ENCODE measurements at regions not wholly inside any gene's neighbourhood (a gene's known extent, or its start where the extent isn't known, plus 50 kb on each side); places are given as distances from the start of the nearest gene placed in this dataset.

DNA sequence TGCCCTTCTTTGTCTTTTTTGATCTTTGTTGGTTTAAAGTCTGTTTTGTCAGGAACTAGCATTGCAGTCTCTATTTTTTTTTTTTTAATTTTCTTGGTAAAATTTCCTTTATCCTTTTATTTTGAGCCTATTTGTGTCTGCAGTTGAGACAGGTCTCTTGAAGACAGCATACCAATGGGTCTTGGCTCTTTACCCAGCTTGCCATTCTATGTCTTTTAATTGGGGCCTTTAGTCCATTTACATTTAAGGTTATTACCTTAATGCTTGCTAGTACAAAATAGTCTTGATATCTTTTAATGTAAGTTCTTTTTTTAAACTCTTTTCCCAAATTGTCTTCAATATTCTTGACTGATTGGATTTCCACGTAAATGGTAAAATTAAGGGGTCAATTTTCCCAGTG lies 398.3 kb upstream of the CHRM2 start:
- Histone ChIP-seq H3K27me3 (ENCODE audit: control insufficient read depth in 4 of 4, insufficient read depth in 4 of 4, low read length in 3 of 4) (no peaks in the 10 kb centered on the region), H3K4me3 (ENCODE audit: low read depth in 1 of 3, low read length in 3 of 3) (no peak overlapping the region), H3K9me3 (ENCODE audit: control insufficient read depth in 4 of 4, low read length in 3 of 4) (peaks cover 0 to 14% (median 3%) of the 10 kb centered on the region in 4 donors), H3K36me3 (ENCODE audit: control insufficient read depth in 4 of 4, insufficient read depth in 3 of 4, low read depth in 1 of 4, low read length in 3 of 4) (no peaks in the 10 kb centered on the region), H3K9ac (ENCODE audit: low read depth in 1 of 2, low read length in 2 of 2) (no peak overlapping the region), H3K4me1 (ENCODE audit: control insufficient read depth in 4 of 4, insufficient read depth in 4 of 4, low read length in 3 of 4) (no peaks in the 10 kb centered on the region), H3K27ac (ENCODE audit: low read depth in 1 of 2, low read length in 2 of 2) (no peak overlapping the region)
- 73% methylated on average over 1 of the region's 1 CpG for WGBS
- TF ChIP-seq GABPA (IDR thresholded peaks at IDR 0.05 in 1 of 2, conservative IDR thresholded peaks at IDR 0.05 in 1 of 2) (no peak), FOXA2 (IDR thresholded peaks at IDR 0.05) (no peak), EGR1 (IDR thresholded peaks at IDR 0.05; ENCODE audit: low read depth in 2 of 2) (no peak), TAF1 (conservative IDR thresholded peaks at IDR 0.05) (no peak), YY1 (IDR thresholded peaks at IDR 0.05) (no peak), HNF4G (IDR thresholded peaks at IDR 0.05) (no peak), FOXA1 (IDR thresholded peaks at IDR 0.05) (no peak), NR2F2 (IDR thresholded peaks at IDR 0.05) (no peak), RXRA (IDR thresholded peaks at IDR 0.05) (no peak), JUND (IDR thresholded peaks at IDR 0.05) (no peak), SP1 (IDR thresholded peaks at IDR 0.05) (no peak)
- TF ChIP-seq, protein P1, sequence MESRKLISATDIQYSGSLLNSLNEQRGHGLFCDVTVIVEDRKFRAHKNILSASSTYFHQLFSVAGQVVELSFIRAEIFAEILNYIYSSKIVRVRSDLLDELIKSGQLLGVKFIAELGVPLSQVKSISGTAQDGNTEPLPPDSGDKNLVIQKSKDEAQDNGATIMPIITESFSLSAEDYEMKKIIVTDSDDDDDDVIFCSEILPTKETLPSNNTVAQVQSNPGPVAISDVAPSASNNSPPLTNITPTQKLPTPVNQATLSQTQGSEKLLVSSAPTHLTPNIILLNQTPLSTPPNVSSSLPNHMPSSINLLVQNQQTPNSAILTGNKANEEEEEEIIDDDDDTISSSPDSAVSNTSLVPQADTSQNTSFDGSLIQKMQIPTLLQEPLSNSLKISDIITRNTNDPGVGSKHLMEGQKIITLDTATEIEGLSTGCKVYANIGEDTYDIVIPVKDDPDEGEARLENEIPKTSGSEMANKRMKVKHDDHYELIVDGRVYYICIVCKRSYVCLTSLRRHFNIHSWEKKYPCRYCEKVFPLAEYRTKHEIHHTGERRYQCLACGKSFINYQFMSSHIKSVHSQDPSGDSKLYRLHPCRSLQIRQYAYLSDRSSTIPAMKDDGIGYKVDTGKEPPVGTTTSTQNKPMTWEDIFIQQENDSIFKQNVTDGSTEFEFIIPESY (IDR thresholded peaks at IDR 0.05) = no peak
- TF ChIP-seq, protein P2, sequence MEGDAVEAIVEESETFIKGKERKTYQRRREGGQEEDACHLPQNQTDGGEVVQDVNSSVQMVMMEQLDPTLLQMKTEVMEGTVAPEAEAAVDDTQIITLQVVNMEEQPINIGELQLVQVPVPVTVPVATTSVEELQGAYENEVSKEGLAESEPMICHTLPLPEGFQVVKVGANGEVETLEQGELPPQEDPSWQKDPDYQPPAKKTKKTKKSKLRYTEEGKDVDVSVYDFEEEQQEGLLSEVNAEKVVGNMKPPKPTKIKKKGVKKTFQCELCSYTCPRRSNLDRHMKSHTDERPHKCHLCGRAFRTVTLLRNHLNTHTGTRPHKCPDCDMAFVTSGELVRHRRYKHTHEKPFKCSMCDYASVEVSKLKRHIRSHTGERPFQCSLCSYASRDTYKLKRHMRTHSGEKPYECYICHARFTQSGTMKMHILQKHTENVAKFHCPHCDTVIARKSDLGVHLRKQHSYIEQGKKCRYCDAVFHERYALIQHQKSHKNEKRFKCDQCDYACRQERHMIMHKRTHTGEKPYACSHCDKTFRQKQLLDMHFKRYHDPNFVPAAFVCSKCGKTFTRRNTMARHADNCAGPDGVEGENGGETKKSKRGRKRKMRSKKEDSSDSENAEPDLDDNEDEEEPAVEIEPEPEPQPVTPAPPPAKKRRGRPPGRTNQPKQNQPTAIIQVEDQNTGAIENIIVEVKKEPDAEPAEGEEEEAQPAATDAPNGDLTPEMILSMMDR (IDR thresholded peaks at IDR 0.05; ENCODE audit: low read depth, low read length, missing input control) = no peak
- TF ChIP-seq, protein P3, sequence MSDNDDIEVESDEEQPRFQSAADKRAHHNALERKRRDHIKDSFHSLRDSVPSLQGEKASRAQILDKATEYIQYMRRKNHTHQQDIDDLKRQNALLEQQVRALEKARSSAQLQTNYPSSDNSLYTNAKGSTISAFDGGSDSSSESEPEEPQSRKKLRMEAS (IDR thresholded peaks at IDR 0.05) = no peak
- TF ChIP-seq, protein P4, sequence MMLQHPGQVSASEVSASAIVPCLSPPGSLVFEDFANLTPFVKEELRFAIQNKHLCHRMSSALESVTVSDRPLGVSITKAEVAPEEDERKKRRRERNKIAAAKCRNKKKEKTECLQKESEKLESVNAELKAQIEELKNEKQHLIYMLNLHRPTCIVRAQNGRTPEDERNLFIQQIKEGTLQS (IDR thresholded peaks at IDR 0.05) = no peak
- TF ChIP-seq, protein P5, sequence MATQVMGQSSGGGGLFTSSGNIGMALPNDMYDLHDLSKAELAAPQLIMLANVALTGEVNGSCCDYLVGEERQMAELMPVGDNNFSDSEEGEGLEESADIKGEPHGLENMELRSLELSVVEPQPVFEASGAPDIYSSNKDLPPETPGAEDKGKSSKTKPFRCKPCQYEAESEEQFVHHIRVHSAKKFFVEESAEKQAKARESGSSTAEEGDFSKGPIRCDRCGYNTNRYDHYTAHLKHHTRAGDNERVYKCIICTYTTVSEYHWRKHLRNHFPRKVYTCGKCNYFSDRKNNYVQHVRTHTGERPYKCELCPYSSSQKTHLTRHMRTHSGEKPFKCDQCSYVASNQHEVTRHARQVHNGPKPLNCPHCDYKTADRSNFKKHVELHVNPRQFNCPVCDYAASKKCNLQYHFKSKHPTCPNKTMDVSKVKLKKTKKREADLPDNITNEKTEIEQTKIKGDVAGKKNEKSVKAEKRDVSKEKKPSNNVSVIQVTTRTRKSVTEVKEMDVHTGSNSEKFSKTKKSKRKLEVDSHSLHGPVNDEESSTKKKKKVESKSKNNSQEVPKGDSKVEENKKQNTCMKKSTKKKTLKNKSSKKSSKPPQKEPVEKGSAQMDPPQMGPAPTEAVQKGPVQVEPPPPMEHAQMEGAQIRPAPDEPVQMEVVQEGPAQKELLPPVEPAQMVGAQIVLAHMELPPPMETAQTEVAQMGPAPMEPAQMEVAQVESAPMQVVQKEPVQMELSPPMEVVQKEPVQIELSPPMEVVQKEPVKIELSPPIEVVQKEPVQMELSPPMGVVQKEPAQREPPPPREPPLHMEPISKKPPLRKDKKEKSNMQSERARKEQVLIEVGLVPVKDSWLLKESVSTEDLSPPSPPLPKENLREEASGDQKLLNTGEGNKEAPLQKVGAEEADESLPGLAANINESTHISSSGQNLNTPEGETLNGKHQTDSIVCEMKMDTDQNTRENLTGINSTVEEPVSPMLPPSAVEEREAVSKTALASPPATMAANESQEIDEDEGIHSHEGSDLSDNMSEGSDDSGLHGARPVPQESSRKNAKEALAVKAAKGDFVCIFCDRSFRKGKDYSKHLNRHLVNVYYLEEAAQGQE (IDR thresholded peaks at IDR 0.05) = no peak
- no peak for DNase-seq (ENCODE audit: low spot score)

DNA sequence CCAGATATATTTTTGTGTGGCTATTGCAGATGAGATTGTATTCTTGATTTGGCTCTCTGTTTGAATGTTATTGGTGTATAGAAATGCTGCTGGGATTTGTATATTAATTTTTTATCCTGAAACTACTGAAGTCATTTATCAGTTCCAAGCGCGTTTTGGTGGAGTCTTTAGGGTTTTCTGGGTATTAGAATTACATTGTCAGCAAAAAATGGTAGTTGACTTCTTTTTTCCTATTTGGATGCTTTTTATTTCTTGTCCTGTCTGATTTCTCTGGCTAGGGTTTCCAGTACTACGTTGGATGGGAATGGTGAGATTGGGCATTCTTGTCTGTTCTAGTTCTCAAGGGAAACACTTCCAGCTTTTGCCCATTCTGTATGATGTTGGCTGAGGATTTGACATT lies 415.5 kb upstream of the CHRM2 start:
- Histone ChIP-seq H3K36me3 (ENCODE audit: control insufficient read depth in 4 of 4, insufficient read depth in 3 of 4, low read depth in 1 of 4, low read length in 3 of 4) (no peaks in the 10 kb centered on the region), H3K9ac (ENCODE audit: low read depth in 1 of 2, low read length in 2 of 2) (no peak overlapping the region), H3K4me1 (ENCODE audit: control insufficient read depth in 4 of 4, insufficient read depth in 4 of 4, low read length in 3 of 4) (no peaks in the 10 kb centered on the region), H3K27ac (ENCODE audit: low read depth in 1 of 2, low read length in 2 of 2) (no peak overlapping the region), H3K27me3 (ENCODE audit: control insufficient read depth in 4 of 4, insufficient read depth in 4 of 4, low read length in 3 of 4) (no peaks in the 10 kb centered on the region), H3K4me3 (ENCODE audit: low read depth in 1 of 3, low read length in 3 of 3) (no peak overlapping the region), H3K9me3 (ENCODE audit: control insufficient read depth in 4 of 4, low read length in 3 of 4) (no peaks in the 10 kb centered on the region)
- TF ChIP-seq, protein P4 (IDR thresholded peaks at IDR 0.05) = no peak
- TF ChIP-seq GABPA (IDR thresholded peaks at IDR 0.05 in 1 of 2, conservative IDR thresholded peaks at IDR 0.05 in 1 of 2) (no peak), RXRA (IDR thresholded peaks at IDR 0.05) (no peak), FOXA1 (IDR thresholded peaks at IDR 0.05) (no peak), HNF4A (conservative IDR thresholded peaks at IDR 0.05) (no peak), JUND (IDR thresholded peaks at IDR 0.05) (no peak), RAD21 (IDR thresholded peaks at IDR 0.05) (no peak), NR2F2 (IDR thresholded peaks at IDR 0.05) (no peak)
- TF ChIP-seq, protein P3 (IDR thresholded peaks at IDR 0.05) = no peak
- WGBS = 75% methylated on average over 3 of the region's 3 CpGs
- no peak for DNase-seq (ENCODE audit: low spot score)

Measured in liver (tissue), 8 donors.